ENCODE measurements at regions not wholly inside any gene's neighbourhood (a gene's known extent, or its start where the extent isn't known, plus 50 kb on each side); places are given as distances from the start of the nearest gene placed in this dataset.

GRCh38 chr20:23206995-23207394, 120.9 kb upstream of the CD93 start:
- DNase-seq, result no peak
- Mint-ChIP-seq H3K9me3 (ENCODE audit: unreplicated experiment) (peaks cover 3% of the 10 kb centered on the region), H3K36me3 (ENCODE audit: unreplicated experiment) (no peaks in the 10 kb centered on the region), H3K27ac (ENCODE audit: unreplicated experiment) (no peak overlapping the region), H3K4me1 (ENCODE audit: low read depth, unreplicated experiment) (peaks cover 15% of the 10 kb centered on the region), H3K27me3 (ENCODE audit: unreplicated experiment) (no peaks in the 10 kb centered on the region), H3K4me3 (ENCODE audit: unreplicated experiment) (no peak overlapping the region)
- no peak for TF ChIP-seq CTCF (IDR thresholded peaks at IDR 0.05; ENCODE audit: partially characterized antibody, unreplicated experiment)

GRCh38 chr20:23206061-23206460, 119.9 kb upstream of the CD93 start:
- Mint-ChIP-seq H3K27me3 (ENCODE audit: unreplicated experiment) (no peaks in the 10 kb centered on the region), H3K4me3 (ENCODE audit: unreplicated experiment) (no peak overlapping the region), H3K9me3 (ENCODE audit: unreplicated experiment) (peaks cover 3% of the 10 kb centered on the region), H3K4me1 (ENCODE audit: low read depth, unreplicated experiment) (peaks cover 15% of the 10 kb centered on the region), H3K27ac (ENCODE audit: unreplicated experiment) (no peak overlapping the region), H3K36me3 (ENCODE audit: unreplicated experiment) (no peaks in the 10 kb centered on the region)
- DNase-seq, result no peak
- TF ChIP-seq CTCF (IDR thresholded peaks at IDR 0.05; ENCODE audit: partially characterized antibody, unreplicated experiment), result no peak

- no peaks in the 10 kb centered on the region for H3K36me3 Mint-ChIP-seq (ENCODE audit: unreplicated experiment)
- DNase-seq, result peak; percentile 35
- no peak overlapping the region for H3K27ac Mint-ChIP-seq (ENCODE audit: unreplicated experiment)
- H3K4me1 Mint-ChIP-seq (ENCODE audit: low read depth, unreplicated experiment), result peaks cover 15% of the 10 kb centered on the region
- peaks cover 3% of the 10 kb centered on the region for H3K9me3 Mint-ChIP-seq (ENCODE audit: unreplicated experiment)
- H3K27me3 Mint-ChIP-seq (ENCODE audit: unreplicated experiment), result peaks cover 1% of the 10 kb centered on the region
- H3K4me3 Mint-ChIP-seq (ENCODE audit: unreplicated experiment), result no peak overlapping the region
- no peak for TF ChIP-seq CTCF (IDR thresholded peaks at IDR 0.05; ENCODE audit: partially characterized antibody, unreplicated experiment)
Observed at GRCh38 chr20:23205611-23206041, 119.5 kb upstream of the CD93 start.

DNA sequence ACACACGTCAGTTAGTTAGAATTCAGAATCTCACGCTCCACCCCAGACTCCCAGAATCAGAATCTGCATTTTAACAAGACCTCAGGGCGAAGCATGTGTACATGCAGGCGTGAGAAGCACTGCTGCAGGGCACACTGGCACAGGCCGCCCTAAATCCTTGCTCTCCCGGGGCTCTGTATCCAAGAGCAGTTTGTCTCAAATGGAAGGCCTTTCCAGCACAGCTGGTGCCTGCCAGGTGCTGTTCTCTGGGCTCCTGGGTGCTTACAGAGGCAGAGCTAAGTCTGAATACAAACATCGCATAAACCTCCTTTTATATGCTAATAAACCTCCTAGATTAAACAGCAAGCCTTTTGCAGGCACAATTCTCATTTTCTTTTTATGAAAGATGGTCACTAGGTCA, 119.1 kb upstream of the CD93 start:
- no peak for DNase-seq
- Mint-ChIP-seq H3K36me3 (ENCODE audit: unreplicated experiment) (no peaks in the 10 kb centered on the region), H3K4me3 (ENCODE audit: unreplicated experiment) (peak overlapping the region; percentile 43), H3K9me3 (ENCODE audit: unreplicated experiment) (peaks cover 3% of the 10 kb centered on the region), H3K27ac (ENCODE audit: unreplicated experiment) (no peak overlapping the region), H3K27me3 (ENCODE audit: unreplicated experiment) (peaks cover 1% of the 10 kb centered on the region), H3K4me1 (ENCODE audit: low read depth, unreplicated experiment) (peaks cover 15% of the 10 kb centered on the region)
- TF ChIP-seq CTCF (IDR thresholded peaks at IDR 0.05; ENCODE audit: partially characterized antibody, unreplicated experiment), result no peak

DNA sequence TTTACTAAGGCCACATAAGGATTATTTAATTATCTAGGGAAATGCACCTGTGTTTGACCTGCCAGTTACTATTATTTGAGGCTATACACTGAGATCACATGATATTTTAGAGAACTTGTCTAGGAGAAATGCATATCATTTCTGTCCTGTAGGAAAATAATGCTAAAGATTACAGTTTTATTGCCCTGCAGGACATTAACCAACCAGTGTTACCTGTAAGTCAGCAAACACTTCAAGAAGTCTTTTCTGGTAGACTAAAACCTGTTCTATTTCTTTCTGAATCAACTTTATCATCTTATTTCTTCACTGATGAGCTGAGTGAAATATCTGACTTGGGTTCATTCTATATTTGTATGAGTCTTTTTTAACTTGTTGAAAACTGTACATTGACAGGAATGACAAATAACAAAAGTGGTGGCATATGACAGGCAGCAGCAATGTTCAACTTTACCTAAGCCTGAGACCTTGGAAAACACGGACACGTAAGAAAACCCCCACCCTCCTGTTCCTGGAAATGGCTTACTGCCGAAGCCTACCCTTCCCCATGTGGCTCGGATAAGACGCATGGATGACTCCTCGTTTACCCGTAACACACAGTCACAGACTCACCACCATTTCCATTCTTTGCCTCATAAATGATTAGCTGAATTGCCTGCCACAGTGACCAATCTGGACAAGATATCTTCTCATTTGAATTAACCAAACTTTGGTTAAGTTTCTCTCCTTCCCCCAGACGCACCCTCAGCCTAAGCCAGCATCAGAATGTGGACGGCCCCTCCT, 118.0 kb upstream of the CD93 start:
- no peak for TF ChIP-seq CTCF (IDR thresholded peaks at IDR 0.05; ENCODE audit: partially characterized antibody, unreplicated experiment)
- H3K9me3 Mint-ChIP-seq (ENCODE audit: unreplicated experiment), result peaks cover 3% of the 10 kb centered on the region
- H3K4me1 Mint-ChIP-seq (ENCODE audit: low read depth, unreplicated experiment), result peaks cover 15% of the 10 kb centered on the region
- no peak for DNase-seq
- no peak overlapping the region for H3K27ac Mint-ChIP-seq (ENCODE audit: unreplicated experiment)
- no peaks in the 10 kb centered on the region for H3K36me3 Mint-ChIP-seq (ENCODE audit: unreplicated experiment)
- H3K4me3 Mint-ChIP-seq (ENCODE audit: unreplicated experiment), result no peak overlapping the region
- H3K27me3 Mint-ChIP-seq (ENCODE audit: unreplicated experiment), result peaks cover 1% of the 10 kb centered on the region

Measured in glutamatergic neuron (in vitro differentiated cells).